ENCODE measurements at regions not wholly inside any gene's neighbourhood (a gene's known extent, or its start where the extent isn't known, plus 50 kb on each side); places are given as distances from the start of the nearest gene placed in this dataset.
"Not testable (repeated sequence)": the region's sequence is repeated elsewhere in the genome, so short reads cannot be mapped to it uniquely, and the experiment has no call there.

- H3K27ac Mint-ChIP-seq; H3K36me3 Mint-ChIP-seq (ENCODE audit: low read depth); H3K9me3 Mint-ChIP-seq; H3K27me3 Mint-ChIP-seq (ENCODE audit: insufficient read depth); DNase-seq (ENCODE audit: low spot score); H3K4me3 Mint-ChIP-seq; intact Hi-C loops (cut with micrococcal nuclease); H3K4me1 Mint-ChIP-seq (ENCODE audit: low read depth): not testable (repeated sequence)
Measured at GRCh38 chr9:41783070-41783810, 346.0 kb downstream of the CNTNAP3B start.

- H3K27me3 Mint-ChIP-seq (ENCODE audit: insufficient read depth); H3K9me3 Mint-ChIP-seq; H3K4me1 Mint-ChIP-seq (ENCODE audit: low read depth); H3K4me3 Mint-ChIP-seq; intact Hi-C loops (cut with micrococcal nuclease); H3K36me3 Mint-ChIP-seq (ENCODE audit: low read depth); DNase-seq (ENCODE audit: low spot score); H3K27ac Mint-ChIP-seq: not testable (repeated sequence)
Measured at GRCh38 chr9:41781899-41782298, 347.3 kb downstream of the CNTNAP3B start.

- DNase-seq (ENCODE audit: low spot score); H3K9me3 Mint-ChIP-seq; H3K4me3 Mint-ChIP-seq; H3K4me1 Mint-ChIP-seq (ENCODE audit: low read depth); intact Hi-C loops (cut with micrococcal nuclease); H3K27ac Mint-ChIP-seq; H3K36me3 Mint-ChIP-seq (ENCODE audit: low read depth); H3K27me3 Mint-ChIP-seq (ENCODE audit: insufficient read depth): not testable (repeated sequence)
Measured at GRCh38 chr9:41779897-41780406, 349.3 kb downstream of the CNTNAP3B start.

GRCh38 chr9:41779192-41779591 is 350.0 kb downstream of the CNTNAP3B start:
- intact Hi-C loops (cut with micrococcal nuclease); DNase-seq (ENCODE audit: low spot score); H3K4me3 Mint-ChIP-seq; H3K27me3 Mint-ChIP-seq (ENCODE audit: insufficient read depth); H3K4me1 Mint-ChIP-seq (ENCODE audit: low read depth); H3K27ac Mint-ChIP-seq; H3K36me3 Mint-ChIP-seq (ENCODE audit: low read depth); H3K9me3 Mint-ChIP-seq: not testable (repeated sequence)

- H3K4me3 Mint-ChIP-seq; H3K27ac Mint-ChIP-seq; H3K9me3 Mint-ChIP-seq; H3K4me1 Mint-ChIP-seq (ENCODE audit: low read depth); DNase-seq (ENCODE audit: low spot score); H3K27me3 Mint-ChIP-seq (ENCODE audit: insufficient read depth); H3K36me3 Mint-ChIP-seq (ENCODE audit: low read depth); intact Hi-C loops (cut with micrococcal nuclease): not testable (repeated sequence)
Measured at GRCh38 chr9:41778535-41779071, 350.6 kb downstream of the CNTNAP3B start.

- H3K4me1 Mint-ChIP-seq (ENCODE audit: low read depth); DNase-seq (ENCODE audit: low spot score); H3K4me3 Mint-ChIP-seq; H3K27ac Mint-ChIP-seq; intact Hi-C loops (cut with micrococcal nuclease); H3K27me3 Mint-ChIP-seq (ENCODE audit: insufficient read depth); H3K9me3 Mint-ChIP-seq; H3K36me3 Mint-ChIP-seq (ENCODE audit: low read depth): not testable (repeated sequence)
Measured at GRCh38 chr9:41777536-41777935, 351.7 kb downstream of the CNTNAP3B start.

GRCh38 chr9:41772541-41772940 is 356.7 kb downstream of the CNTNAP3B start:
- H3K4me3 Mint-ChIP-seq; H3K9me3 Mint-ChIP-seq; H3K4me1 Mint-ChIP-seq (ENCODE audit: low read depth); H3K36me3 Mint-ChIP-seq (ENCODE audit: low read depth); H3K27ac Mint-ChIP-seq; intact Hi-C loops (cut with micrococcal nuclease); H3K27me3 Mint-ChIP-seq (ENCODE audit: insufficient read depth); DNase-seq (ENCODE audit: low spot score): not testable (repeated sequence)

- H3K4me1 Mint-ChIP-seq (ENCODE audit: low read depth); H3K36me3 Mint-ChIP-seq (ENCODE audit: low read depth); H3K27ac Mint-ChIP-seq; H3K4me3 Mint-ChIP-seq; DNase-seq (ENCODE audit: low spot score); H3K27me3 Mint-ChIP-seq (ENCODE audit: insufficient read depth); H3K9me3 Mint-ChIP-seq; intact Hi-C loops (cut with micrococcal nuclease): not testable (repeated sequence)
Measured at GRCh38 chr9:41771693-41772092, 357.5 kb downstream of the CNTNAP3B start.

- H3K4me1 Mint-ChIP-seq (ENCODE audit: low read depth); H3K36me3 Mint-ChIP-seq (ENCODE audit: low read depth); H3K27ac Mint-ChIP-seq; H3K4me3 Mint-ChIP-seq; H3K9me3 Mint-ChIP-seq; DNase-seq (ENCODE audit: low spot score); intact Hi-C loops (cut with micrococcal nuclease); H3K27me3 Mint-ChIP-seq (ENCODE audit: insufficient read depth): not testable (repeated sequence)
Measured at GRCh38 chr9:41754822-41755221, 374.4 kb downstream of the CNTNAP3B start.

- H3K4me3 Mint-ChIP-seq; H3K4me1 Mint-ChIP-seq (ENCODE audit: low read depth); DNase-seq (ENCODE audit: low spot score); H3K27me3 Mint-ChIP-seq (ENCODE audit: insufficient read depth); intact Hi-C loops (cut with micrococcal nuclease); H3K36me3 Mint-ChIP-seq (ENCODE audit: low read depth); H3K27ac Mint-ChIP-seq; H3K9me3 Mint-ChIP-seq: not testable (repeated sequence)
Measured at GRCh38 chr9:41754403-41754802, 374.8 kb downstream of the CNTNAP3B start.

GRCh38 chr9:41741897-41742296 is 387.3 kb downstream of the CNTNAP3B start:
- intact Hi-C loops (cut with micrococcal nuclease); H3K4me1 Mint-ChIP-seq (ENCODE audit: low read depth); H3K4me3 Mint-ChIP-seq; H3K36me3 Mint-ChIP-seq (ENCODE audit: low read depth); H3K27me3 Mint-ChIP-seq (ENCODE audit: insufficient read depth); H3K9me3 Mint-ChIP-seq; DNase-seq (ENCODE audit: low spot score); H3K27ac Mint-ChIP-seq: not testable (repeated sequence)

- DNase-seq (ENCODE audit: low spot score); H3K4me1 Mint-ChIP-seq (ENCODE audit: low read depth); intact Hi-C loops (cut with micrococcal nuclease); H3K4me3 Mint-ChIP-seq; H3K27ac Mint-ChIP-seq; H3K36me3 Mint-ChIP-seq (ENCODE audit: low read depth); H3K27me3 Mint-ChIP-seq (ENCODE audit: insufficient read depth); H3K9me3 Mint-ChIP-seq: not testable (repeated sequence)
Measured at GRCh38 chr9:41741173-41741572, 388.1 kb downstream of the CNTNAP3B start.

- H3K4me1 Mint-ChIP-seq (ENCODE audit: low read depth); DNase-seq (ENCODE audit: low spot score); H3K27ac Mint-ChIP-seq; H3K36me3 Mint-ChIP-seq (ENCODE audit: low read depth); H3K27me3 Mint-ChIP-seq (ENCODE audit: insufficient read depth); H3K4me3 Mint-ChIP-seq; intact Hi-C loops (cut with micrococcal nuclease); H3K9me3 Mint-ChIP-seq: not testable (repeated sequence)
Measured at GRCh38 chr9:41738681-41739080, 390.5 kb downstream of the CNTNAP3B start.

GRCh38 chr9:41699190-41699589 is 430.0 kb downstream of the CNTNAP3B start:
- H3K36me3 Mint-ChIP-seq (ENCODE audit: low read depth); H3K4me3 Mint-ChIP-seq; H3K27ac Mint-ChIP-seq; H3K27me3 Mint-ChIP-seq (ENCODE audit: insufficient read depth); H3K4me1 Mint-ChIP-seq (ENCODE audit: low read depth); H3K9me3 Mint-ChIP-seq; intact Hi-C loops (cut with micrococcal nuclease); DNase-seq (ENCODE audit: low spot score): not testable (repeated sequence)

Data from activated T-helper 1 cell treated with anti-CD3 and anti-CD28 coated beads, Interleukin-12 subunit alpha, Interleukin-12 subunit beta, Interleukin-2, Interleukin-4 antibody, amounts not matched to agents 30 ng/mL and 10 ng/mL and 1 ng/mL, durations not matched to agents 14 hours and 24 hours and 36 hours (primary cell).